HepG2 (cell line): ENCODE measurements at regions not wholly inside any gene's neighbourhood (a gene's known extent, or its start where the extent isn't known, plus 50 kb on each side); places are given as distances from the start of the nearest gene placed in this dataset.

Source experiments
- CBX1 ChIP-seq: IDR thresholded peaks from one replicate; pipeline ENCODE4 v1.6.1; 2016; ENCODE audit warnings: antibody characterized with exemption, low read depth
- DZIP1 ChIP-seq: sonication (generic); formaldehyde crosslinking; IDR thresholded peaks from 2 replicates; pipeline ENCODE4 v1.5.0; 2020; ENCODE audit warnings: mild to moderate bottlenecking, missing genetic modification reagents
- ETV5 ChIP-seq: IDR thresholded peaks from 2 replicates; pipeline ENCODE4 v1.6.1; 2018; ENCODE audit warnings: missing biosample characterization, missing genetic modification reagents, inconsistent platforms, borderline replicate concordance
- GATA4 ChIP-seq: sonication (generic); IDR thresholded peaks from 2 replicates; pipeline ENCODE4 v1.6.1; 2016; ENCODE audit warnings: antibody characterized with exemption, low read depth, borderline replicate concordance
- HOMEZ ChIP-seq: IDR thresholded peaks from 2 replicates; pipeline ENCODE4 v1.6.1; 2016; ENCODE audit warnings: low read depth
- LCORL ChIP-seq, 2 experiments: fragments of 450-650 bp in 1 of 2; sonication (generic) in 1 of 2; formaldehyde crosslinking in 1 of 2; IDR thresholded peaks; 2 replicates each; pipeline versions ENCODE4 v1.5.0 to v1.6.1; 2017 to 2020; ENCODE audit warnings: antibody characterized with exemption in 1 of 2, missing genetic modification reagents in 1 of 2
- MED1 ChIP-seq: sonication (generic); formaldehyde crosslinking; IDR thresholded peaks from 2 replicates; pipeline ENCODE4 v1.4.0; 2020; ENCODE audit warnings: missing genetic modification reagents
- MEF2D ChIP-seq: sonication (generic); formaldehyde crosslinking; IDR thresholded peaks from 2 replicates; pipeline ENCODE4 v1.5.1; 2020; ENCODE audit warnings: mild to moderate bottlenecking, missing genetic modification reagents
- NFAT5 ChIP-seq: sonication (generic); formaldehyde crosslinking; IDR thresholded peaks from 2 replicates; pipeline ENCODE4 v1.4.0; 2020; ENCODE audit warnings: missing genetic modification reagents
- NFKB2 ChIP-seq: sonication (generic); formaldehyde crosslinking; IDR thresholded peaks from 2 replicates; pipeline ENCODE4 v1.4.0; 2020; ENCODE audit warnings: missing genetic modification reagents, borderline replicate concordance
- PHF20 ChIP-seq: sonication (generic); formaldehyde crosslinking; IDR thresholded peaks from 2 replicates; pipeline ENCODE4 v1.5.0; 2020; ENCODE audit warnings: mild to moderate bottlenecking, missing genetic modification reagents
- ZBTB7B ChIP-seq: sonication (generic); formaldehyde crosslinking; IDR thresholded peaks from 2 replicates; pipeline ENCODE4 v1.4.0; 2020; ENCODE audit warnings: missing genetic modification reagents
- ZGPAT ChIP-seq: IDR thresholded peaks from 2 replicates; pipeline ENCODE4 v1.6.1; 2016; ENCODE audit warnings: mild to moderate bottlenecking
- ZNF17 ChIP-seq: sonication (generic); formaldehyde crosslinking; IDR thresholded peaks from 2 replicates; pipeline ENCODE4 v1.5.0; 2020; ENCODE audit warnings: mild to moderate bottlenecking, missing genetic modification reagents
- ZNF446 ChIP-seq: sonication (generic); formaldehyde crosslinking; IDR thresholded peaks from 2 replicates; pipeline ENCODE4 v1.5.0; 2020; ENCODE audit warnings: mild to moderate bottlenecking, missing genetic modification reagents
- ZNF619 ChIP-seq: sonication (generic); formaldehyde crosslinking; IDR thresholded peaks from 2 replicates; pipeline ENCODE4 v1.4.0; 2020; ENCODE audit warnings: mild to moderate bottlenecking, missing genetic modification reagents
- ZNF780A ChIP-seq: sonication (generic); formaldehyde crosslinking; IDR thresholded peaks from 2 replicates; pipeline ENCODE4 v1.8.0; 2022; ENCODE audit warnings: mild to moderate bottlenecking, missing genetic modification reagents, moderate library complexity
- ZNF788 ChIP-seq: sonication (generic); formaldehyde crosslinking; IDR thresholded peaks from 2 replicates; pipeline ENCODE4 v1.5.0; 2020; ENCODE audit warnings: mild to moderate bottlenecking, missing genetic modification reagents, borderline replicate concordance

- TF ChIP-seq DZIP1 (CRISPR knock-in tag) = no peak
- TF ChIP-seq ZNF619 = peak; percentile 66; the same call in 1 of the 2 replicates
- no peak for TF ChIP-seq MED1
- no peak for TF ChIP-seq HOMEZ (CRISPR knock-in tag)
- no peak for TF ChIP-seq ZBTB7B
- TF ChIP-seq LCORL (IDR thresholded peaks at IDR 0.05) = no peak
- peak; percentile 80 for TF ChIP-seq LCORL (CRISPR knock-in tag; IDR thresholded peaks at IDR 0.05)
- no peak for TF ChIP-seq ETV5 (CRISPR knock-in tag)
- TF ChIP-seq ZNF780A (CRISPR knock-in tag) = no peak
- TF ChIP-seq NFKB2 (CRISPR knock-in tag) = no peak
- TF ChIP-seq ZNF446 (CRISPR knock-in tag) = no peak
- no peak for TF ChIP-seq MEF2D
- no peak for TF ChIP-seq ZNF788 (CRISPR knock-in tag)
- TF ChIP-seq CBX1 = no peak
- TF ChIP-seq NFAT5 (CRISPR knock-in tag) = no peak
- no peak for TF ChIP-seq PHF20 (CRISPR knock-in tag)
- TF ChIP-seq ZNF17 (CRISPR knock-in tag) = no peak
- TF ChIP-seq ZGPAT (CRISPR knock-in tag) = no peak
- no peak for TF ChIP-seq GATA4
Observed at GRCh38 chr20:50331469-50332363, 141.1 kb downstream of the CEBPB start (continued).
